B cell (primary cell): ENCODE measurements at regions not wholly inside any gene's neighbourhood (a gene's known extent, or its start where the extent isn't known, plus 50 kb on each side); places are given as distances from the start of the nearest gene placed in this dataset.

Experiments used
- ATAC-seq: fragments of 200-7000 bp; cut with Tn5 transposase; one replicate; pipeline ENCODE4 v1.10.0; 2021; ENCODE audit warnings: low read depth, mild to moderate bottlenecking, moderate number of reproducible peaks, moderate library complexity
- CTCF ChIA-PET: fragments of 350-600 bp; sonication (Branson Sonifier 250); formaldehyde crosslinking; loops from one replicate; lab custom pipeline; 2021; ENCODE audit warnings: antibody characterized with exemption, inconsistent platforms; lab: Charles Lee
- POLR2A ChIA-PET: fragments of 350-600 bp; sonication (Branson Sonifier 250); formaldehyde crosslinking; loops from one replicate; lab custom pipeline; 2021; ENCODE audit warnings: antibody characterized with exemption; lab: Charles Lee
- DNase-seq: peaks from one replicate; pipeline ENCODE4 v3.0.0; 2013
- H2AFZ ChIP-seq: 2 replicates; pipeline ENCODE4 v1.6.1; 2012; ENCODE audit warnings: mild to moderate bottlenecking, low read depth, low read length; ENCODE audit not compliant: insufficient read depth, poor library complexity, severe bottlenecking
- H3K27ac ChIP-seq, 2 donors: 1 replicate in 1 of 2; 2 replicates in 1 of 2; pipeline ENCODE4 v1.5.1; 2012 to 2013; ENCODE audit warnings: low read length in 2 of 2, mild to moderate bottlenecking in 2 of 2, moderate library complexity in 1 of 2
- H3K27me3 ChIP-seq, 4 experiments: fragments of 200-600 bp in 1 of 4; sonication (generic) in 1 of 4; replicated peaks in 1 of 4; 1 replicate in 2 of 4; 2 replicates in 2 of 4; pipeline versions ENCODE4 v1.6.1 to v1.7.0; 2013 to 2016; ENCODE audit warnings: low read length in 3 of 4, mild to moderate bottlenecking in 2 of 4, mixed read lengths in 1 of 4, moderate library complexity in 1 of 4; ENCODE audit not compliant: insufficient read depth in 4 of 4, control insufficient read depth in 3 of 4; ENCODE audit errors: control extremely low read depth in 1 of 4
- H3K36me3 ChIP-seq, 2 experiments: replicated peaks in 1 of 2; 1 replicate in 1 of 2; 2 replicates in 1 of 2; pipeline versions ENCODE4 v1.6.1 to v1.7.1; 2013; ENCODE audit warnings: low read length in 1 of 2; ENCODE audit not compliant: insufficient read depth in 2 of 2, control insufficient read depth in 1 of 2; ENCODE audit errors: control extremely low read depth in 1 of 2, extremely low read depth in 1 of 2
- H3K4me1 ChIP-seq, 2 donors: fragments of 200-600 bp in 1 of 2; sonication (generic) in 1 of 2; 1 replicate in 1 of 2; 2 replicates in 1 of 2; pipeline versions ENCODE4 v1.5.1 to v1.6.1; 2013 to 2017; ENCODE audit warnings: low read length in 2 of 2; ENCODE audit not compliant: control insufficient read depth in 2 of 2, insufficient read depth in 2 of 2
- H3K4me2 ChIP-seq: replicated peaks from 2 replicates; pipeline ENCODE3; 2012; ENCODE audit warnings: mild to moderate bottlenecking, low read depth, low read length; ENCODE audit not compliant: poor library complexity, severe bottlenecking
- H3K4me3 ChIP-seq, 5 experiments: fragments of 200-600 bp in 1 of 5; sonication (generic) in 1 of 5; 1 replicate in 3 of 5; 2 replicates in 2 of 5; pipeline versions ENCODE4 v1.5.1 to v1.7.0; 2011 to 2016; ENCODE audit warnings: low read length in 4 of 5, mild to moderate bottlenecking in 4 of 5, low read depth in 2 of 5, control low read depth in 1 of 5, moderate library complexity in 1 of 5; ENCODE audit not compliant: insufficient read depth in 1 of 5; ENCODE audit errors: control extremely low read depth in 1 of 5, extremely low read depth in 1 of 5
- H3K79me2 ChIP-seq: fragments of 200-600 bp; sonication (generic); one replicate; pipeline ENCODE4 v1.6.0; 2016; ENCODE audit warnings: low read length; ENCODE audit not compliant: control insufficient read depth, insufficient read depth
- H3K9ac ChIP-seq: fragments of 200-600 bp; sonication (generic); 2 replicates; pipeline ENCODE4 v1.6.1; 2017; ENCODE audit warnings: mild to moderate bottlenecking, low read length, moderate library complexity
- H3K9me3 ChIP-seq, 3 donors: one replicate each; pipeline versions ENCODE4 v1.6.1 to v1.7.1; 2013; ENCODE audit warnings: low read length in 2 of 3; ENCODE audit not compliant: control insufficient read depth in 2 of 3, insufficient read depth in 1 of 3; ENCODE audit errors: control extremely low read depth in 1 of 3
- H4K20me1 ChIP-seq: 2 replicates; pipeline ENCODE4 v1.6.0; 2012; ENCODE audit warnings: mild to moderate bottlenecking, low read length; ENCODE audit not compliant: insufficient read depth, control insufficient read depth, poor library complexity, severe bottlenecking
- H3K27ac Mint-ChIP-seq: one replicate; pipeline ENCODE4 v1.8.0; 2021; ENCODE audit warnings: mixed read lengths
- H3K27me3 Mint-ChIP-seq: one replicate; pipeline ENCODE4 v1.8.0; 2021; ENCODE audit warnings: mixed read lengths
- H3K4me1 Mint-ChIP-seq: one replicate; pipeline ENCODE4 v1.8.0; 2021; ENCODE audit warnings: mixed read lengths
- H3K4me3 Mint-ChIP-seq: one replicate; pipeline ENCODE4 v1.8.0; 2021; ENCODE audit warnings: mixed read lengths
- H3K9me3 Mint-ChIP-seq: one replicate; pipeline ENCODE4 v1.8.0; 2022; ENCODE audit warnings: mixed read lengths; ENCODE audit not compliant: insufficient read depth
- EZH2 ChIP-seq: IDR thresholded peaks from 2 replicates; pipeline ENCODE4 v1.6.1; 2012; ENCODE audit warnings: borderline replicate concordance, low read depth, mild to moderate bottlenecking, moderate library complexity, low read length; ENCODE audit not compliant: insufficient read depth, poor library complexity, severe bottlenecking
- WGBS: methylation state at CpG from one replicate; pipeline ENCODE4 v1.1.5; 2013; ENCODE audit warnings: missing lambda C conversion rate; ENCODE audit not compliant: insufficient coverage; 5-methylcytosine and 5-hydroxymethylcytosine counted together
- intact Hi-C: fragments of 100-400 bp; cut with micrococcal nuclease; formaldehyde crosslinking; loops from one replicate; pipeline ENCODE4 v1.10.0; 2022
- TF ChIP-seq, protein P1 (sequence below): fragments of 200-600 bp; IDR thresholded peaks from one replicate; pipeline ENCODE4 v1.8.0; 2022; ENCODE audit warnings: antibody characterized with exemption, mild to moderate bottlenecking

DNA sequence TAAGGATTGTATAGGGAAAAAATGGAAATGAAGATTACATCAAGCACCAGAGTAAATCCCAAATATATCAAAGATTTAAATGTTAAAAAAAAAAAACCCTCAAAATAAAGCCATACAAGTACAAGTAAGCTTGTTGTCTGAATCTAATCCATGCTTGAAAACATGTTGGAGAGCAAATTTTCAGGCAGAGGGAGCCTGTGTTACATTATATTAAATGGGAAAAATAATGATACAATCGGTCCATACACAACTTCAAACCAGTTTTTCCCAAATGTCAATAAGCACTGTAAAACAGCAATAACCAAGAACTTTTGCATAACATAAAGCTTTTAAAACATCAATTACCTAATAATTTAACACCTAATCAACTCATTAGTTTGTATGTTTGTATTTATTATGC, 949.4 kb upstream of the ADGRL4 start:
- ATAC-seq: no peak
- intact Hi-C loops: no loop called here
- Histone ChIP-seq H3K36me3 (no peaks in the 10 kb centered on the region), H3K4me2 (no peak overlapping the region), H3K4me1 (no peaks in the 10 kb centered on the region), H3K27me3 (no peaks in the 10 kb centered on the region), H3K79me2 (no peaks in the 10 kb centered on the region), H3K9me3 (peaks cover 0 to 9% (median 5%) of the 10 kb centered on the region in 3 donors), H3K4me3 (no peak overlapping the region), H3K27ac (no peak overlapping the region), H4K20me1 (no peaks in the 10 kb centered on the region), H3K9ac (no peak overlapping the region), H2AFZ (no peak overlapping the region)
- DNase-seq: no peak
- Mint-ChIP-seq H3K4me3 (no peak overlapping the region), H3K4me1 (no peaks in the 10 kb centered on the region), H3K9me3 (peaks cover 3% of the 10 kb centered on the region), H3K27ac (no peak overlapping the region), H3K27me3 (no peaks in the 10 kb centered on the region)
- ChIA-PET POLR2A (no interaction called here), CTCF (no interaction called here)
- TF ChIP-seq, protein P1, sequence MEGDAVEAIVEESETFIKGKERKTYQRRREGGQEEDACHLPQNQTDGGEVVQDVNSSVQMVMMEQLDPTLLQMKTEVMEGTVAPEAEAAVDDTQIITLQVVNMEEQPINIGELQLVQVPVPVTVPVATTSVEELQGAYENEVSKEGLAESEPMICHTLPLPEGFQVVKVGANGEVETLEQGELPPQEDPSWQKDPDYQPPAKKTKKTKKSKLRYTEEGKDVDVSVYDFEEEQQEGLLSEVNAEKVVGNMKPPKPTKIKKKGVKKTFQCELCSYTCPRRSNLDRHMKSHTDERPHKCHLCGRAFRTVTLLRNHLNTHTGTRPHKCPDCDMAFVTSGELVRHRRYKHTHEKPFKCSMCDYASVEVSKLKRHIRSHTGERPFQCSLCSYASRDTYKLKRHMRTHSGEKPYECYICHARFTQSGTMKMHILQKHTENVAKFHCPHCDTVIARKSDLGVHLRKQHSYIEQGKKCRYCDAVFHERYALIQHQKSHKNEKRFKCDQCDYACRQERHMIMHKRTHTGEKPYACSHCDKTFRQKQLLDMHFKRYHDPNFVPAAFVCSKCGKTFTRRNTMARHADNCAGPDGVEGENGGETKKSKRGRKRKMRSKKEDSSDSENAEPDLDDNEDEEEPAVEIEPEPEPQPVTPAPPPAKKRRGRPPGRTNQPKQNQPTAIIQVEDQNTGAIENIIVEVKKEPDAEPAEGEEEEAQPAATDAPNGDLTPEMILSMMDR: no peak
- no CpG with 5 or more reads among the region's 1 CpG for WGBS

DNA sequence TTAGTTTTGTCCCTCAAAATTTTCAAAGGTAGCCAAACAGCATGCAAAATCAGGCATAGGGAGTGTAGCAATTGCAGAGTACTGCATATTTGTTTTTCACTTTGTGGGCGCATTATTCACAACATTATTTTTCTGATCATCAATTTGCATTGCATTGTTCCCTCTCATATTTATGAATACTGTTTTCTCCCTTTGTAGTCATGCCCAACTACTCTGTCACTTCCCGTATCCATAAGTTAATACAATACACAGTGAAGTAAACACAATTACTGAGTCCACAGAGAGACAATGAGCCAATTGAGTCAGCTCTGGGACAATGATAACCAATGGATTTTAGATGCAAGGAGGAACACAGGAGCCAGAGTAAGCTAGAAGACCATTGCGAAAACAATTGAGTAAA, 944.0 kb upstream of the ADGRL4 start:
- H3K36me3 ChIP-seq: no peaks in the 10 kb centered on the region
- H3K27ac Mint-ChIP-seq: no peak overlapping the region
- DNase-seq: no peak
- no peaks in the 10 kb centered on the region for H3K4me1 ChIP-seq
- H3K27me3 Mint-ChIP-seq: no peaks in the 10 kb centered on the region
- H3K79me2 ChIP-seq: no peaks in the 10 kb centered on the region
- H3K4me3 ChIP-seq: no peak overlapping the region
- H3K9me3 ChIP-seq: peaks cover 0 to 2% (median 0%) of the 10 kb centered on the region in 3 donors
- H3K4me2 ChIP-seq: no peak overlapping the region
- no peak overlapping the region for H2AFZ ChIP-seq
- no peaks in the 10 kb centered on the region for H3K4me1 Mint-ChIP-seq
- ATAC-seq: no peak
- no peaks in the 10 kb centered on the region for H4K20me1 ChIP-seq
- no peak overlapping the region for H3K4me3 Mint-ChIP-seq
- WGBS: no CpG with 5 or more reads among the region's 3 CpGs
- no peaks in the 10 kb centered on the region for H3K27me3 ChIP-seq
- H3K9me3 Mint-ChIP-seq: no peaks in the 10 kb centered on the region
- ChIA-PET POLR2A (no interaction called here), CTCF (no interaction called here)
- TF ChIP-seq EZH2: no peak
- TF ChIP-seq, protein P1: no peak
- no peak overlapping the region for H3K27ac ChIP-seq
- H3K9ac ChIP-seq: no peak overlapping the region
- intact Hi-C loops: no loop called here
